CD14-positive monocyte (primary cell): ENCODE measurements at regions not wholly inside any gene's neighbourhood (a gene's known extent, or its start where the extent isn't known, plus 50 kb on each side); places are given as distances from the start of the nearest gene placed in this dataset.

Experiments
- DNase-seq, 3 donors: peaks; one replicate each; pipeline ENCODE4 v3.0.0-alpha.2; 2011 to 2022
- H2AFZ ChIP-seq: 2 replicates; pipeline ENCODE4 v1.6.0; 2012; ENCODE audit warnings: mild to moderate bottlenecking, low read depth, low read length, inconsistent platforms; ENCODE audit not compliant: insufficient read depth, poor library complexity, severe bottlenecking
- H3K27ac ChIP-seq, 2 donors: 1 replicate in 1 of 2; 2 replicates in 1 of 2; pipeline ENCODE4 v1.5.1; 2012 to 2013; ENCODE audit warnings: low read length in 2 of 2, control low read depth in 1 of 2, inconsistent platforms in 1 of 2, low read depth in 1 of 2, mild to moderate bottlenecking in 1 of 2
- H3K27me3 ChIP-seq, 2 donors: one replicate each; pipeline versions ENCODE4 v1.6.0 to v1.6.1; 2011 to 2013; ENCODE audit warnings: low read length in 2 of 2; ENCODE audit not compliant: control insufficient read depth in 2 of 2, insufficient read depth in 2 of 2
- H3K36me3 ChIP-seq, 2 donors: replicated peaks in 1 of 2; 1 replicate in 1 of 2; 2 replicates in 1 of 2; pipeline versions ENCODE4 v1.5.1 to v1.6.1; 2012 to 2013; ENCODE audit warnings: low read length in 2 of 2, control low read depth in 1 of 2, inconsistent platforms in 1 of 2, mild to moderate bottlenecking in 1 of 2; ENCODE audit not compliant: insufficient read depth in 2 of 2, control insufficient read depth in 1 of 2
- H3K4me1 ChIP-seq, 2 donors: 1 replicate in 1 of 2; 2 replicates in 1 of 2; pipeline versions ENCODE4 v1.5.1 to v1.6.1; 2012 to 2013; ENCODE audit warnings: low read length in 2 of 2, control low read depth in 1 of 2, inconsistent platforms in 1 of 2, mild to moderate bottlenecking in 1 of 2, moderate library complexity in 1 of 2; ENCODE audit not compliant: insufficient read depth in 2 of 2, control insufficient read depth in 1 of 2
- H3K4me2 ChIP-seq: replicated peaks from 2 replicates; pipeline ENCODE3; 2012; ENCODE audit warnings: low read length, moderate library complexity, mild to moderate bottlenecking; ENCODE audit not compliant: poor library complexity, severe bottlenecking; ENCODE audit errors: extremely low read depth
- H3K4me3 ChIP-seq, 3 experiments: fragments of 200-600 bp in 1 of 3; sonication (generic) in 1 of 3; replicated peaks in 1 of 3; 1 replicate in 2 of 3; 2 replicates in 1 of 3; pipeline ENCODE4 v1.5.1; 2011 to 2013; ENCODE audit warnings: low read length in 3 of 3, mild to moderate bottlenecking in 3 of 3, control low read depth in 2 of 3, low read depth in 2 of 3, inconsistent platforms in 1 of 3, moderate library complexity in 1 of 3
- H3K79me2 ChIP-seq: 2 replicates; pipeline ENCODE4 v1.6.0; 2012; ENCODE audit warnings: mild to moderate bottlenecking, control low read depth, inconsistent platforms, low read length, moderate library complexity; ENCODE audit not compliant: insufficient read depth
- H3K9ac ChIP-seq: 2 replicates; pipeline ENCODE4 v1.6.0; 2017; ENCODE audit warnings: low read length, mild to moderate bottlenecking; ENCODE audit not compliant: insufficient read depth, poor library complexity, severe bottlenecking
- H3K9me3 ChIP-seq, 2 donors: replicated peaks in 1 of 2; 1 replicate in 1 of 2; 2 replicates in 1 of 2; pipeline versions ENCODE4 v1.5.1 to v1.6.1; 2012 to 2013; ENCODE audit warnings: low read length in 2 of 2, control low read depth in 1 of 2; ENCODE audit not compliant: control insufficient read depth in 1 of 2, insufficient read depth in 1 of 2
- H4K20me1 ChIP-seq: 2 replicates; pipeline ENCODE4 v1.6.0; 2012; ENCODE audit warnings: mild to moderate bottlenecking, low read length, control low read depth, moderate library complexity; ENCODE audit not compliant: insufficient read depth
- H3K27ac Mint-ChIP-seq, 7 donors: one replicate each; pipeline ENCODE4 v1.8.0; 2020; ENCODE audit warnings: mild to moderate bottlenecking in 7 of 7, mixed read lengths in 7 of 7, moderate library complexity in 6 of 7, inconsistent platforms in 2 of 7
- H3K27me3 Mint-ChIP-seq, 3 donors: one replicate each; pipeline ENCODE4 v1.8.0; 2021 to 2022; ENCODE audit warnings: low read depth in 3 of 3, mild to moderate bottlenecking in 3 of 3, mixed read lengths in 3 of 3, moderate library complexity in 3 of 3, inconsistent platforms in 1 of 3
- H3K36me3 Mint-ChIP-seq, 2 donors: one replicate each; pipeline ENCODE4 v1.8.0; 2020; ENCODE audit warnings: mixed read lengths in 2 of 2, inconsistent platforms in 1 of 2, mild to moderate bottlenecking in 1 of 2
- H3K4me1 Mint-ChIP-seq: one replicate; pipeline ENCODE4 v1.8.0; 2020; ENCODE audit warnings: mild to moderate bottlenecking, mixed read lengths
- H3K4me3 Mint-ChIP-seq, 2 donors: one replicate each; pipeline ENCODE4 v1.8.0; 2020; ENCODE audit warnings: mild to moderate bottlenecking in 2 of 2, mixed read lengths in 2 of 2, moderate library complexity in 1 of 2
- H3K9me3 Mint-ChIP-seq, 7 donors: one replicate each; pipeline ENCODE4 v1.8.0; 2020 to 2022; ENCODE audit warnings: mixed read lengths in 7 of 7, mild to moderate bottlenecking in 6 of 7, moderate library complexity in 6 of 7, inconsistent platforms in 2 of 7
- CTCF ChIP-seq: fragments of 200-600 bp; IDR thresholded peaks from one replicate; pipeline ENCODE4 v1.8.0; 2022; ENCODE audit warnings: antibody characterized with exemption, mild to moderate bottlenecking
- WGBS: methylation state at CpG from one replicate; pipeline ENCODE4 v1.1.5; 2013; ENCODE audit warnings: missing lambda C conversion rate; ENCODE audit not compliant: insufficient coverage; 5-methylcytosine and 5-hydroxymethylcytosine counted together
- intact Hi-C, 2 donors: fragments of 100-400 bp; cut with micrococcal nuclease; formaldehyde crosslinking; loops; one replicate each; pipeline versions ENCODE4 v1.15.0 to v1.15.1; 2023

- H3K27ac Mint-ChIP-seq, result no peak overlapping the region
- Histone ChIP-seq H3K4me1 (no peaks in the 10 kb centered on the region), H3K9ac (no peak overlapping the region), H4K20me1 (no peaks in the 10 kb centered on the region), H3K4me2 (no peak overlapping the region), H3K36me3 (no peaks in the 10 kb centered on the region), H3K27me3 (no peaks in the 10 kb centered on the region), H2AFZ (no peak overlapping the region), H3K27ac (no peak overlapping the region), H3K79me2 (no peaks in the 10 kb centered on the region), H3K4me3 (no peak overlapping the region), H3K9me3 (peaks cover 0 to 5% of the 10 kb centered on the region in 2 donors)
- no CpG with 5 or more reads among the region's 1 CpG for WGBS
- no peak for DNase-seq
- H3K4me3 Mint-ChIP-seq, result no peak overlapping the region
- intact Hi-C loops, result no loop called here
- no peak for TF ChIP-seq CTCF
- H3K27me3 Mint-ChIP-seq, result peaks cover 0 to 2% (median 0%) of the 10 kb centered on the region in 3 donors
- H3K4me1 Mint-ChIP-seq, result no peaks in the 10 kb centered on the region
- no peaks in the 10 kb centered on the region for H3K36me3 Mint-ChIP-seq
- peaks cover 0 to 5% (median 2%) of the 10 kb centered on the region in 7 donors for H3K9me3 Mint-ChIP-seq
Measured at GRCh38 chr5:93184041-93184440, 397.0 kb downstream of the NR2F1-AS1 start.

- Mint-ChIP-seq H3K27me3 (no peaks in the 10 kb centered on the region), H3K36me3 (no peaks in the 10 kb centered on the region), H3K9me3 (peaks cover 0 to 7% (median 0%) of the 10 kb centered on the region in 7 donors), H3K4me1 (no peaks in the 10 kb centered on the region), H3K4me3 (no peak overlapping the region), H3K27ac (no peak overlapping the region)
- H3K4me3 ChIP-seq, result no peak overlapping the region
- H3K27me3 ChIP-seq, result no peaks in the 10 kb centered on the region
- H3K4me1 ChIP-seq, result no peaks in the 10 kb centered on the region
- H3K4me2 ChIP-seq, result no peak overlapping the region
- DNase-seq, result no peak
- no peak overlapping the region for H3K9ac ChIP-seq
- no peak overlapping the region for H3K27ac ChIP-seq
- H2AFZ ChIP-seq, result no peak overlapping the region
- peaks cover 0 to 4% of the 10 kb centered on the region in 2 donors for H3K9me3 ChIP-seq
- no peak for TF ChIP-seq CTCF
- no peaks in the 10 kb centered on the region for H3K79me2 ChIP-seq
- intact Hi-C loops, result no loop called here
- no peaks in the 10 kb centered on the region for H3K36me3 ChIP-seq
- no peaks in the 10 kb centered on the region for H4K20me1 ChIP-seq
- no CpG with 5 or more reads among the region's 1 CpG for WGBS
Measured at GRCh38 chr5:93179466-93179865, 401.6 kb downstream of the NR2F1-AS1 start.
